ENCODE measurements at regions not wholly inside any gene's neighbourhood (a gene's known extent, or its start where the extent isn't known, plus 50 kb on each side); places are given as distances from the start of the nearest gene placed in this dataset.

GRCh38 chr5:40052808-40053207 is 626.9 kb upstream of the PTGER4 start:
- whole genome bisulfite sequencing, 2 donors, result 52 to 60% methylated on average over 4 of the region's 4 CpGs
- DNase-seq (ENCODE audit: low spot score in 2 of 2), result no peak
- intact Hi-C loops (cut with DNase I; ENCODE audit: low total_unique reads), result no loop called here
- no peak overlapping the region for H3K4me3 ChIP-seq (ENCODE audit: low read depth, poor library complexity, severe bottlenecking)
- TF ChIP-seq POLR2A (IDR thresholded peaks at IDR 0.05) (no peak), CTCF (IDR thresholded peaks at IDR 0.05) (no peak)

GRCh38 chr5:40046792-40047191 is 622.0 kb upstream of the DAB2 start:
- WGBS, 2 donors, result 76 to 84% methylated on average over 1 of the region's 1 CpG
- intact Hi-C loops (cut with DNase I; ENCODE audit: low total_unique reads), result no loop called here
- no peak for DNase-seq (ENCODE audit: low spot score in 2 of 2)
- no peak for TF ChIP-seq POLR2A (IDR thresholded peaks at IDR 0.05)
- no peak for TF ChIP-seq CTCF (IDR thresholded peaks at IDR 0.05)
- no peak overlapping the region for H3K4me3 ChIP-seq (ENCODE audit: low read depth, poor library complexity, severe bottlenecking)

- no peak for DNase-seq (ENCODE audit: low spot score in 2 of 2)
- no peak overlapping the region for H3K4me3 ChIP-seq (ENCODE audit: low read depth, poor library complexity, severe bottlenecking)
- WGBS, 2 donors, result 81 to 85% methylated on average over 3 of the region's 3 CpGs
- TF ChIP-seq CTCF (IDR thresholded peaks at IDR 0.05) (no peak), POLR2A (IDR thresholded peaks at IDR 0.05) (no peak)
- intact Hi-C loops (cut with DNase I; ENCODE audit: low total_unique reads), result no loop called here
Observed at GRCh38 chr5:40045429-40045828, 620.6 kb upstream of the DAB2 start.

- 90 to 92% methylated on average over 8 of the region's 8 CpGs for WGBS, 2 donors
- intact Hi-C loops (cut with DNase I; ENCODE audit: low total_unique reads), result no loop called here
- no peak for DNase-seq (ENCODE audit: low spot score in 2 of 2)
- H3K4me3 ChIP-seq (ENCODE audit: low read depth, poor library complexity, severe bottlenecking), result no peak overlapping the region
- TF ChIP-seq CTCF (IDR thresholded peaks at IDR 0.05) (no peak), POLR2A (IDR thresholded peaks at IDR 0.05) (no peak)
Observed at GRCh38 chr5:40043916-40044315, 619.1 kb upstream of the DAB2 start.

GRCh38 chr5:40041452-40041851 is 616.7 kb upstream of the DAB2 start:
- TF ChIP-seq POLR2A (IDR thresholded peaks at IDR 0.05) (no peak), CTCF (IDR thresholded peaks at IDR 0.05) (no peak)
- no peak for DNase-seq (ENCODE audit: low spot score in 2 of 2)
- intact Hi-C loops (cut with DNase I; ENCODE audit: low total_unique reads), result no loop called here
- WGBS, 2 donors, result 98 to 100% methylated on average over 1 of the region's 1 CpG
- no peak overlapping the region for H3K4me3 ChIP-seq (ENCODE audit: low read depth, poor library complexity, severe bottlenecking)

GRCh38 chr5:40037713-40038112 is 612.9 kb upstream of the DAB2 start:
- intact Hi-C loops (cut with DNase I; ENCODE audit: low total_unique reads), result no loop called here
- no peak for TF ChIP-seq POLR2A (IDR thresholded peaks at IDR 0.05)
- no peak for TF ChIP-seq CTCF (IDR thresholded peaks at IDR 0.05)
- 92 to 95% methylated on average over 2 of the region's 2 CpGs for WGBS, 2 donors
- no peak overlapping the region for H3K4me3 ChIP-seq (ENCODE audit: low read depth, poor library complexity, severe bottlenecking)
- DNase-seq (ENCODE audit: low spot score in 2 of 2), result no peak
